Adrenal gland (tissue), 9 donors: ENCODE measurements at regions not wholly inside any gene's neighbourhood (a gene's known extent, or its start where the extent isn't known, plus 50 kb on each side); places are given as distances from the start of the nearest gene placed in this dataset.

Source experiments
- DNase-seq, 7 donors: peaks; one replicate each; pipeline ENCODE4 v3.0.0-alpha.2; 2019 to 2020
- H3K27ac ChIP-seq, 5 donors: fragments of 200-600 bp; sonication (generic) in 4 of 5; 1 replicate in 3 of 5; 2 replicates in 2 of 5; pipeline versions ENCODE4 v1.5.1 to v1.8.0; 2016 to 2020; ENCODE audit warnings: mild to moderate bottlenecking in 1 of 5
- H3K27me3 ChIP-seq: fragments of 200-600 bp; 2 replicates; pipeline ENCODE4 v1.8.0; 2021
- H3K36me3 ChIP-seq, 2 donors: fragments of 200-600 bp; replicated peaks in 1 of 2; 1 replicate in 1 of 2; 2 replicates in 1 of 2; pipeline versions ENCODE4 v1.5.1 to v1.8.0; 2018 to 2022
- H3K4me1 ChIP-seq, 2 donors: fragments of 200-600 bp; replicated peaks in 1 of 2; 1 replicate in 1 of 2; 2 replicates in 1 of 2; pipeline versions ENCODE4 v1.5.1 to v1.8.0; 2018 to 2021
- H3K4me3 ChIP-seq, 4 donors: fragments of 200-600 bp; sonication (generic) in 3 of 4; one replicate each; pipeline ENCODE4 v1.5.1; 2016 to 2018
- H3K9me3 ChIP-seq, 3 donors: fragments of 200-600 bp; sonication (generic) in 1 of 3; replicated peaks in 1 of 3; 1 replicate in 2 of 3; 2 replicates in 1 of 3; pipeline versions ENCODE4 v1.5.1 to v1.8.0; 2016 to 2021
- CTCF ChIP-seq, 6 experiments: fragments of 450-650 bp in 4 of 6; fragments of 200-600 bp in 2 of 6; sonication (generic) in 1 of 6; IDR thresholded peaks; 1 replicate in 5 of 6; 2 replicates in 1 of 6; pipeline versions ENCODE4 v1.5.1 to v1.8.0; 2016 to 2021; ENCODE audit warnings: antibody characterized with exemption in 6 of 6, mild to moderate bottlenecking in 2 of 6, moderate library complexity in 1 of 6
- POLR2A ChIP-seq, 2 donors: fragments of 450-650 bp; IDR thresholded peaks; one replicate each; pipeline ENCODE4 v1.6.1; 2017; ENCODE audit warnings: antibody characterized with exemption in 2 of 2, mild to moderate bottlenecking in 2 of 2, moderate library complexity in 1 of 2
- WGBS, 4 donors: extraction: QIAGEN DNeasy Blood & Tissue Kit in 2 of 4; methylation state at CpG; one replicate each; pipeline versions ENCODE4 v1.1.5 to v1.1.7; 2013 to 2017; 5-methylcytosine and 5-hydroxymethylcytosine counted together
- intact Hi-C, 2 donors: fragments of 100-400 bp; cut with DNase I; formaldehyde crosslinking; loops; one replicate each; pipeline versions ENCODE4 v1.14.1 to v1.15.0; 2022 to 2023
- donor health status: healthy with polysubstance abuse.
- donor health status: Bipolar disorder and iron deficiency.
- donor health status: DM: yes; HTN: yes; CAD: no.
- donor health status: DM: no; HTN: no; CAD: no.
- donor health status: DM: no; HTN: no; CAD: no.

GRCh38 chr13:91216928-91217700 lies 130.4 kb upstream of the MIR17HG start:
- Histone ChIP-seq H3K36me3 (no peaks in the 10 kb centered on the region), H3K27ac (no peak overlapping the region), H3K4me1 (no peaks in the 10 kb centered on the region), H3K4me3 (no peak overlapping the region), H3K9me3 (no peaks in the 10 kb centered on the region), H3K27me3 (peaks cover 7% of the 10 kb centered on the region)
- no peak for DNase-seq
- no peak for TF ChIP-seq CTCF (IDR thresholded peaks at IDR 0.05)
- no peak for TF ChIP-seq POLR2A (IDR thresholded peaks at IDR 0.05)
- WGBS, 4 donors = 48 to 56% (median 52%) methylated on average over 12 of the region's 12 CpGs
- intact Hi-C loops = no loop called here

GRCh38 chr13:91219201-91219600 lies 128.3 kb upstream of the MIR17HG start:
- Histone ChIP-seq H3K4me3 (no peak overlapping the region), H3K27me3 (peaks cover 7% of the 10 kb centered on the region), H3K4me1 (no peaks in the 10 kb centered on the region), H3K9me3 (no peaks in the 10 kb centered on the region), H3K36me3 (no peaks in the 10 kb centered on the region), H3K27ac (no peak overlapping the region)
- intact Hi-C loops = no loop called here
- 76 to 93% (median 86%) methylated on average over 1 of the region's 1 CpG for WGBS, 4 donors
- TF ChIP-seq CTCF (IDR thresholded peaks at IDR 0.05) (no peak), POLR2A (IDR thresholded peaks at IDR 0.05) (no peak)
- DNase-seq = no peak

GRCh38 chr13:91220872-91221271 lies 126.6 kb upstream of the MIR17HG start:
- no peaks in the 10 kb centered on the region for H3K4me1 ChIP-seq
- TF ChIP-seq POLR2A (IDR thresholded peaks at IDR 0.05) = no peak
- no peak for TF ChIP-seq CTCF (IDR thresholded peaks at IDR 0.05)
- H3K27me3 ChIP-seq = peaks cover 7% of the 10 kb centered on the region
- DNase-seq = no peak
- no peaks in the 10 kb centered on the region for H3K36me3 ChIP-seq
- no peaks in the 10 kb centered on the region for H3K9me3 ChIP-seq
- intact Hi-C loops = no loop called here
- H3K27ac ChIP-seq = no peak overlapping the region
- 45 to 82% (median 61%) methylated on average over 1 of the region's 1 CpG for WGBS, 4 donors
- no peak overlapping the region for H3K4me3 ChIP-seq

GRCh38 chr13:91228108-91228507 lies 119.4 kb upstream of the MIR17HG start:
- no peak for DNase-seq
- Histone ChIP-seq H3K27me3 (no peaks in the 10 kb centered on the region), H3K4me1 (no peaks in the 10 kb centered on the region), H3K4me3 (no peak overlapping the region), H3K36me3 (no peaks in the 10 kb centered on the region), H3K9me3 (no peaks in the 10 kb centered on the region), H3K27ac (no peak overlapping the region)
- no peak for TF ChIP-seq POLR2A (IDR thresholded peaks at IDR 0.05)
- no peak for TF ChIP-seq CTCF (IDR thresholded peaks at IDR 0.05)
- 45 to 66% (median 58%) methylated on average over 1 of the region's 1 CpG for WGBS, 4 donors
- intact Hi-C loops = no loop called here
